Body of pancreas (tissue), 4 donors: ENCODE measurements at regions not wholly inside any gene's neighbourhood (a gene's known extent, or its start where the extent isn't known, plus 50 kb on each side); places are given as distances from the start of the nearest gene placed in this dataset.

Experiments used
- POLR2A ChIP-seq, 3 donors: fragments of 450-650 bp; IDR thresholded peaks; one replicate each; pipeline ENCODE4 v1.6.1; 2016; ENCODE audit warnings: antibody characterized with exemption in 3 of 3, mild to moderate bottlenecking in 2 of 3
- TF ChIP-seq, protein P1 (sequence below), 7 experiments: fragments of 450-650 bp in 4 of 7; fragments of 200-600 bp in 3 of 7; sonication (generic) in 3 of 7; IDR thresholded peaks; one replicate each; pipeline ENCODE4 v1.5.1; 2016 to 2019; ENCODE audit warnings: antibody characterized with exemption in 7 of 7

DNA sequence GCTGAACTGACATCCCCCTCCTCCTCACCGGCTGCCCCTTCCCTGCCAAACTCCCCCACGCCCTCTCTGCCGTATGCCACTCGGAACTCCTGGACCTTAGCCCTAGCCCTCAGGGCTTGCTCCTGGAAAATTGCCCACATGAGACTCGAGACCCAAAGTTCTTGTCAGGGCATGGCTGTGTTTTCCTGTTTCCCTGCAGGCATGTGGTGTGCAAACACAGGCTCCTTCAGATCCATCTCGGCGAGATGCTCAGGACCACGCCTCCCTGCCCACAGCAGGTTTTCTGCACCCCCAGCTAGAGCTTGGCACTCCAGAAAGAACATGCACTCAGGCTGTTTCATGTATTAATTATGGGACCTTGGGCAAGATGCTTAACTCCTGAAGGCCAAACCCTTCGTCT, 1480.4 kb downstream of the BRD1 start:
- TF ChIP-seq POLR2A (IDR thresholded peaks at IDR 0.05) = no peak
- TF ChIP-seq, protein P1, sequence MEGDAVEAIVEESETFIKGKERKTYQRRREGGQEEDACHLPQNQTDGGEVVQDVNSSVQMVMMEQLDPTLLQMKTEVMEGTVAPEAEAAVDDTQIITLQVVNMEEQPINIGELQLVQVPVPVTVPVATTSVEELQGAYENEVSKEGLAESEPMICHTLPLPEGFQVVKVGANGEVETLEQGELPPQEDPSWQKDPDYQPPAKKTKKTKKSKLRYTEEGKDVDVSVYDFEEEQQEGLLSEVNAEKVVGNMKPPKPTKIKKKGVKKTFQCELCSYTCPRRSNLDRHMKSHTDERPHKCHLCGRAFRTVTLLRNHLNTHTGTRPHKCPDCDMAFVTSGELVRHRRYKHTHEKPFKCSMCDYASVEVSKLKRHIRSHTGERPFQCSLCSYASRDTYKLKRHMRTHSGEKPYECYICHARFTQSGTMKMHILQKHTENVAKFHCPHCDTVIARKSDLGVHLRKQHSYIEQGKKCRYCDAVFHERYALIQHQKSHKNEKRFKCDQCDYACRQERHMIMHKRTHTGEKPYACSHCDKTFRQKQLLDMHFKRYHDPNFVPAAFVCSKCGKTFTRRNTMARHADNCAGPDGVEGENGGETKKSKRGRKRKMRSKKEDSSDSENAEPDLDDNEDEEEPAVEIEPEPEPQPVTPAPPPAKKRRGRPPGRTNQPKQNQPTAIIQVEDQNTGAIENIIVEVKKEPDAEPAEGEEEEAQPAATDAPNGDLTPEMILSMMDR (IDR thresholded peaks at IDR 0.05) = no peak
